HT-29 (cell line): ENCODE measurements at regions not wholly inside any gene's neighbourhood (a gene's known extent, or its start where the extent isn't known, plus 50 kb on each side); places are given as distances from the start of the nearest gene placed in this dataset.
"Not testable (repeated sequence)": the region's sequence is repeated elsewhere in the genome, so short reads cannot be mapped to it uniquely, and the experiment has no call there.

Experiments used
- DNase-seq: peaks from one replicate; pipeline ENCODE4 v3.0.0-alpha.2; 2015; ENCODE audit warnings: low spot score

DNA sequence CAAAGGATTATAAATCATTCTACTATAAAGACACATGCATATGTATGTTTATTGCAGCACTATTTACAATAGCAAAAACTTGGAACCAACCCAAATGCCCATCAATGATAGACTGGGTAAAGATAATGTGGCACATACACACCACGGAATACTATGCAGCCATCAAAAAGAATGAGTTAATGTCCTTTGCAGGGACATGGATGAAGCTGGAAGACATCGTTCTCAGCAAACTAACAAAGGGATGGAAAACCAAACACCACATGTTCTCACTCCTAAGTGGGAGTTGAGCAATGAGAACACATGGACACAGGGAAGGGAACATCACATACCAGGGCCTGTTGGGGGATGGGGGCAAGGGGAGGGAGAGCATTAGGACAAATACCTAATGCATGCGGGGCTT is 133.2 kb downstream of the ATXN3L start:
- DNase-seq = not testable (repeated sequence)

DNA sequence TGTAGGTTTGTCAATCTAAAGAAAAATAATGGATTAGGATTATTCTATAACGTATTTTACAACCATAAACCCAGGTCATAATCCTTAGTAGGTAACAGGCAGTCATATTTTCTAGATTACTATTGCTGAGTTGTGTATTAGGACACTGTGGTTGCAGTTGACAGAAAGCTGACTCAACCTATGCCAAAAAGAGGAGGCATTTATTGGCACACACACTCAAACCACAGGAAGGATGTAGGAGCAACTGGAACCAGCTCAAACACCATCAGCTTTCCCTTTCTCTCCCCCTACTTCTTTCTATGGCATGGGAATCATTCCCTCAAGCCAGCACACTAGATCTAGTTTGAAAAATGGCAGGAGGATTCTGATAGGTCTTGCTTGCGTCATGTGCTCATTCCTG is 136.4 kb upstream of the FAM9C start:
- DNase-seq = no peak

DNA sequence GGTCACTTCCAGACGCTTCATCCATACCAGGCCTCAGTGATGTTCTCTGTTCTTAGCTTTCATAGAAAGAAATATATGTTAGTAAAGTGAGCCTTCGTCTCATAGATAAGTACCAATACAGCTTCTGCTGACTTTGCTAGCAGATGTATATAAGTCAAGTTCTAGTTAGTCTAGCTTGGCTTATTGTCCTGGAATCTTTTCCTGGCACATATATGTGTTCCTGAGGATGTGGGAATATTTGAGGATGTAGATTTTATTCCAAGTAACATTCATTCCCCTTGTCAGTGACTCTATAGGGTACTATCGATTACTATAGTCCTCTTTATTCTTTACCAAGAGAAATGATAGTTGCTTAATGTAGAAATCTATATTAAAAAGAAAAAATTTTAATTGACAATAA is 135.2 kb upstream of the FAM9C start:
- DNase-seq = no peak

DNA sequence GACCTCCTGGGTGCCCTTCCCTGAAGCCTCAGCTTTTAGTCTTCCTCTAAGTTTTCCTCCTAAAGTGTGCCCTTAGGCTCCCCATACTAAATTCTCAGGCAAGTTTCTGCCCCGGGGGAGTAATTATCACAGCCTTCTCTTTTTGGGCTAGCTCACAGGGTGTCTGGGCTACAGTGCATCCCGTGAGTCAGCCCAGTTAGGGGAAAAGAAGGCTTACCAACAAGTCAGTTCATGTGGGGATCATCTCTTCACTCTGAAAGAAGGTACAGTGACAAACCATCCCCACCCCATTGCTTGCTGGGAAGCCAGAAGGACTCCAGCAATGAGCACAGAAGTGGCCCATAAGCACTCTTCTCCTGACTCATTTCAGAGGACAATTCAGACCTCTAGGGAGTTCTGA is 134.7 kb upstream of the FAM9C start:
- DNase-seq = no peak

DNA sequence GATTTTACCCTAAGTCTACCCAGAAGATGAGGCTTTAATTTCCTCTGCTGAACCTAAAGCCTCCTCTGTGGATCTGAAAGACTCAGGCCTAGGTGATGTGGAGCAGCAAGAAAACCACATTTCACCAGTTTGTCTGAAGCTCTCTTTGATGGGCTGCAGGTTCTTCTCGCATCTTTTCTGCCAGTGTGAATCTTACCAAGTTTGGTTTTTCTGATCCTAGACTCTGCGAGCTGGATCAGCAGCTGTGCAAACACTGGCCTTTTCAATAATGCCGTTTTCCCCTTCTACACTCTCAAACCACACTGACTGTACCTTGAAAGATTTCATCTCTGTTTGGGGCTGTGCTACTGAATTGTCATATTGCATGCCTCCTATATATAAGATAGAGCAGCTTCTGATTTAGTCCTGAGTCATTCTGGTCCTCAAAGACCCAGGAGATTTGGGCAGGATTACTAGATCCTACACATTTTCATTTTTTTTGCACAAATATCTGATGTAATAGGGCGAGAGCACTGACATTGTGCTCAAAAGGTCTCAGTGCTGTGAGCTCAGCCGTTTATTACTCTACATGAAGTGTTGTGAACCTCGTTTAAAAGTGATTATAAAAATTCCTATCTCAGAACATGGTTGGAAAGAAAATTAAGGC is 133.6 kb upstream of the FAM9C start:
- DNase-seq = no peak

DNA sequence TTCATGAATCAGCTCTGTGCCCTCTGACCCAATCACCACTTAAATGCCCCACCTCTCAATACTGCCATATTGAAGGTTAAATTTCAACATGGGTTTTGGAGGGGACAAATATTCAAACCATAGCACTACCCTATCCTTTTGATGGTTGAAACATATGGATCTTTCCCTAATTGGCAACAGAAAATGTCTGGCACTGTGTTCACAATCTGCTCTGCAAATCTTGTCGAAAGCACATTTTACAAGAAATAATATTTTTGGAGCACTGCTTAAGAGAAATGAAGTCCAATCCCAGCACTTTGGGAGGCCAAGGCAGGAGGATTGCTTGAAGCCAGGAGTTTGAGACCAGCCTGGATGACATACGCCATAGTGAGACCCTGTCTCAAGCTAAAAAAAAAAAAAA is 130.6 kb upstream of the FAM9C start:
- DNase-seq = no peak

DNA sequence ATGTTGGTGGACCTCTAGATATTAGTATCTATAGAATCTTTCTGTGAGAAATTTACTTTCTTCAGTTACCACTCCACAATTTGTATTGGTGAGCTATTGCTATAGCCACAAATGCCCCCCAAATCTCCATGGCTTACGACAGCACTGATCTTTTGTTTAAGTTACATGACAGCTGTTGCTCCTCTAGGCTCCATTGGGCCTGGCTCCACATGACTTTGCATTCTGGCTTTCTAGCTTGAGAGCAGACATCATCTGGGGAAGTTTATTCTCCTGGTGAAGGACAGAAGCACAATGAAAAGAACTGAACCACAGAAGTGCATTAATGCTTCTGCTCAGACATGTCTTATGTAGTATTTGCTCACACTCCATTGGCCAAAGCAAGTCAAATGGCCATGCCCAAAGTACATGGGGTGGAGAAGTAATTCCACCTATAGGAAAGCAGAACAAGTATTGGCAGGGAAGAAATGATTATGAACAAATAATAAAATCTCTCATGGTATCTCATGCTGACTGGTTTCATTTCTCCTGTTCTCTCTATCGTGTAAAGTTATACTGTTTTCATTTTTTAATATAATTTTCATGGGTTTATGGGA is 126.6 kb upstream of the FAM9C start:
- DNase-seq = no peak

DNA sequence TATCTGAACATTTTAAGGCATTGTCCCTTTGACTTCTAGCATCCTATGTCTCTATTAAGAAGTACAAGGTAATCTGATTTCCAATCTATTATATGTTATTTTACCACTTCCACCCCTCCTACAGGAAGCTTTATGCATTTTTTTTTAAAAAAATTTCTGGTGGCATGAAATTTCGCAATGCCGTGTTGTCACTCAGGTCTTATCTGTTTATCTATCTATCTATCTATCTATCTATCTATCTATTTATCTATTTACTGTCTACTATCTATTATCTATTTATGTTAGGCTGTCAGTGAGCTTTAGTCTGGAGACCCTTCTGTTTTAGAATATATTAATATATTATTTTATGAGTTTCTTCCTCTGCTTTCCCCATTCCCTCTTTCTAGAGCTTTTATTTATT is 125.3 kb upstream of the FAM9C start:
- no peak for DNase-seq

DNA sequence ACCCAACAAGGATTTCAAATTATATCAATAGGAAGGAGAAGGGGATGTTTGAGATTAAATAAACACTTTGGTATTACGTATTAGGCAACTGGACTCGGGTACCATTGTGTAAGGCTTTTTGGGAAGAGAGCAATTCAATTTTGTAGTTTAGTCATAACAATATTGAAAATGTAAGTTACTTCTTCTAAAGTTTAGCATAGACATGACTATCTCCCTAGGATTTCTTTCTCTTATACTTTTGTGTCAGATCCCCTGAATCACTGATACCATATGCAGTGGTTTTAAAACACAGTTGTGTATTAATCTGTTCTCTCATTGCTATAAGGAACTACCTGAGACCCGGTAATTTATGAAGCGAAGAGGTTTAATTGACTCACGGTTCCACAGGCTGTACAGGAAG is 123.8 kb upstream of the FAM9C start:
- no peak for DNase-seq

DNA sequence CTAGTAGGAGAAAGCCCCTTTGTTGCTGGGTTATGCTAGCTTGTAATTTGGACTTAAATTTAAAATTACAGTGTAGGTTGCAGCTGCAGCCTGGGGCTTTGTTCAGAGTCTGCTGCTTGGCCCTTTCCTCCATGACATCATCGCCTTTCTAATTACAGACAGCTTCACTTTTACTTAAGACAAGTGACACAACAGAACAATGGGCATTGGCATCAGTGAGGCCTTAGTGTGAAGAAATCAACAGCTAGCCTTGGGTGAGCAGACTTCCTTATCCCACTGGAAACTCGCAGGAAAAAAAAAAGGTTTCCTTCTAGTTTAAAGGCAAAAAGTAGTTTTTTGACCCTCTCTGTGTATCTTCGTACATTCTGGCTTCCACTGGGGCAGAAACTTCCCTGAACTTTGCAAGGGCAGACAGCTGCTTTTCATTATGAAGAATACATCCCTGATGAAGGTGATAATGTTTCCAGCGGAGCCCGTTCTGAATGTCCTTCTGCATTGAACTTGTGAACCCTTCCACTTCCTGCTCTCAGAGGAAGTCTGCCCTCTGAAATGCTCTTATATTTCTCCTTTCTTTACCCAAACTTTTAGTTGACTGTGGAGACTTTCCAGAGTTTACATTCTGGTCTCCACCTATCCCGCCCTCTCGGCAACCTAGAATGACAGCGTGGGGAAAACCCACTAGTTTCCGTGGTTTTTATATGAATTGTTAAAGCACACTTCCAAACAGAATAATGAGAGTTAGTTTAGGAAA is 123.2 kb upstream of the FAM9C start:
- DNase-seq = no peak

DNA sequence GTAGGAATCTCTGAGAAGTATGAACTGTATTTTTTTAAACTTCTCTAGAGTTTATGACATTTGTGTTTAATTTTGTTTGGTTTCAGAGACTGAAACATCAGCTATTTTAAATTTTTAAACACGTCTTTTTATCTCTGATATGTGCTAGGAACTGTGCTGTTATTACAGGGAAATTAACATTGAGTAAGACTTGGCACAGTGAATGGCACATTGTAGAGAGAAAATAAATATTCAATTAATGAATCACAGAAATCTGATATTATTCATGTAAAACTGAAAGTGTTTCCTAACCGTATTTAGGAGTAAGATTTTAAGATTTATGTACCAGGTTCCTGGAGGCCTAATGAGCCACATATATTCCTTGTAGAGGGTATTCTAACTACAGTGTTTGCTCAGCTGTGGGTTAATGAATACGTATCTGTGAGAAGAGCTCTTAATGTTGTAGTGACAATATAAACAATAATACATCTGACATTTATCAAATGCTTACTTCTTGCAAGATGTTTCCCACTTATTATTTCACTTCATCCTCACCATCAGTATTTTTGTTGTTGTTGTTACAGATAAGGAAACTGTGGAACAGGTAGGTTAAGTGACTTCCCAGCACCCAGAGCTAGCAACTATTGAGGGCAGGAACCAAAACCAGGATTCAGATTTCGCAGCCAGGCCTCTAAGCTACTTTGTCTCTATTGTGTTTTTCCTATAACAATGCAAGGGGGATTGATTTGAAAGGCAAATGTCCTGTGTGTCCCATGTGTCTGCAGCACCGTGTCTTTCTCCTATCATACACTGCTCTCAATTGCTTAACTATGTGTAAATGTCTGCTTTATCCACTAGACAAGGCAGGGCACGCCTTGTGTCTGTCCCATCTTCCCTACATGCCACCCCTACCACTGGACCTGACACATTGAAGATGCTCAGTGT is 121.1 kb upstream of the FAM9C start:
- DNase-seq = no peak

DNA sequence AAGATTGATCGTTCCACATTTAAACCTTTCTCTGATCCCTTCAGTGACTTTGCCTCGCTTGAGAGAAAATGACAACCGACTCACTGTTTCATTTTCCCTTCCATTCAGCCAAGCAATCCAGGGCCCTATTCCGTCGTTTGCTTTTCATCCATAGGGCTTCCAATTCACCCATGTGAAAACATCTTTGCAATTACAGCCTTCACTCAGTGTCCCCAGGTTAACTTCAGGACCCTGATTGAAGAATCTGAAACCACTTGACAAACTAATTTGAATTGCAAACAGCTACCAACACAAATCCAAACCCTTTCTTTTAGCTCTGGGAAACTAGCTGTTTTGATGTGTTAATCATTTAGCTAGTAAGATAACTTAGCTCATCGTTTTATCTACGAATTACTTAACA is 120.2 kb upstream of the FAM9C start:
- DNase-seq = no peak

DNA sequence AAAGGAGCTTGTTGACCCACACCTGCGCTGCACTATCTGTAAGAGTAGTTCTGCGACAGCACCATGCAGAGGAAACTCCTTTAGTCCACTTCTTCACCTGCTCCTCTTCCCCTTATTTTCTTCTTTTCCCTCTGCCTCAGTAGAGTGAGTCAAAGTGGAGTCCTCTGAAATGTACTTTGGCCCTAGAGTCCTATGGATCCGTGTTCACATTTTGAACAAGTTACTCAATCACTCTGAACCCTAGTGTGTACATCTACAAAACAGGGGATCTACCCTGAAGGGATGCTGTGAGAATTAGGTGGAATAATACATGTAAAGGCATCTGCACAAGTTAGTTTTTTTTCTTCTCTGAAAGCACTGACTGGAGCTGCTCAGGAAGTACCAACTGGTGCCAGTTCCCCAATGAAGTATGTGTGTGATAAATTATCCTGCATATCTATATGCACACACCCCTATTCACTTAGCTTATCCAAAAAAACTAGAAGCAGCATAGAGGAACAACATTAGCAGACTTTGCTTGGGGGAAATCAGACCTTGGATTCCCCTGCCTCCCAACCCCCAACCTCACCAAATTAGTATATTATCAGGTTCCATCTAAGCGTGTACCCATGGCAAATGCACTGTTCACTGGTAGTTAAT is 118.5 kb upstream of the FAM9C start:
- DNase-seq = no peak

DNA sequence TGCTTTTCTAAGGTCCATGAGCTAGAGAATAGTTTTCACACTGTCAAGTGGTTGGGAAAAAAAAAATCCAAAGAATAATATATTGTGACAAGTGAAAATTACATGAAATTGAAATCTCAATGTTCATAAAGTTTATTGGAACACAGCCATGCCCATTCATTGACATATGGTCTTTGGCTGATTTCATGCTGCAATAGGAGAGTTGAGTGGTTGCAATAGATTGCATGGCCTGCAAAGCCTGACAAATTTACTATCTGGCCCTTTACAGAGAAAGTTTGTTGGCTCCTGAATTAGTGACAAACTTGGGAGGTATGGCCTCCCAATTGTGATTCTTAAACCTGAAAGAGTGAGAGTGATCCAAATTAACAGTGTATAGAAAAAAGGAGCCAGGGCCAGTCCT is 115.5 kb upstream of the FAM9C start:
- no peak for DNase-seq

DNA sequence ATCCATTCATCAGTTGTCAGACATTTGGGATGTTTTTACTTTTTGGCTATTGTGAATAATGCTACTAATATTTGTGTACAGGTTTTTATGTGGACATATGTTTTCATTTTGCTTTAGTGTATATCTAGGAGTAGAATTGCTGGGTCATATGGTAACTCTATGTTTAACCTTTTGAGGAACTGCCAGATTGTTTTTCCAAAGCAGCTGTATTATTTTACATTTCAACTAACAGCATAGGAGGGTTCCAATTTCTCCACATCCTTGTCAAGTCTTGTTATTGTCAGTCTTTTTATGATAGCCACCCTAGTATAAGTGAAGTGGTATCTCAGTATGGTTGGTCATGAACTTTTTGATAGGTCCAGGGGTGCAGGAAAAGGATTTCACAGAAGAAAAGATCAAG is 114.5 kb upstream of the FAM9C start:
- no peak for DNase-seq

DNA sequence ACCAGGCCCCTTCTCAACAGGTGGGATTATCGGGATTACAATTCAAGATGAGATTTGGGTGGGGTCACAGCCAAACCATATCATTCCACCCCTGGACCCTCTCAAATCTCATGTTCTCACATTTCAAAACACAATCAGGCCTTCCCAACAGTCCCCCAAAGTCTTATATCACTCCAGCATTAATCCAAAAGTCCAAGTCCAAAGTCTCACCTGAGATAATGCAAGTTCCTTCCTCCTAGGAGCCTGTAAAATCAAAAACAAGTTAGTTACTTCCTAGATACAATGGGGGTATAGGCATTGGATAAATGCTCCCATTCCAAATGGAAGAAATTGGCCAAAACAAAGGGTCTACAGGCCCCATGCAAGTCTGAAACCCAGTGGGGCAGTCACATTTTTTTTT is 111.1 kb upstream of the FAM9C start:
- not testable (repeated sequence) for DNase-seq

DNA sequence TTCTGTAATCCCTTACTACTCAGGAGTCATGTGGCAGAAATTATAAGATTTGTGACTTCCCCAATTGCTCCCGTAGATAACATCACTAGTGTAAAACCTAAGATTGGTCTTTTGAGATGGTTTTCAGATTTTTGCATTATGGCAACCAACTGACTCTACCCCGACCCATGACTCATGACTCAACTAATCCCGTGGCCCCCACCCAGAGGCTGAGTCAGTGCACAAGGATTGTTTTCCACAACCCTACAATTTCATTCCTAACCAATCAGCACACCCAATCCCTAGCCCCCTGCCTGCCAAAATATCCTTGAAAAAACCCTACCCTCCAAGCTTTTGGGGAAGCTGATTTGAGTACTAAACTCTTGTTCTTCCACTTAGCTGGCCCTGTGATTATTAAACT is 109.4 kb upstream of the FAM9C start:
- DNase-seq = no peak

DNA sequence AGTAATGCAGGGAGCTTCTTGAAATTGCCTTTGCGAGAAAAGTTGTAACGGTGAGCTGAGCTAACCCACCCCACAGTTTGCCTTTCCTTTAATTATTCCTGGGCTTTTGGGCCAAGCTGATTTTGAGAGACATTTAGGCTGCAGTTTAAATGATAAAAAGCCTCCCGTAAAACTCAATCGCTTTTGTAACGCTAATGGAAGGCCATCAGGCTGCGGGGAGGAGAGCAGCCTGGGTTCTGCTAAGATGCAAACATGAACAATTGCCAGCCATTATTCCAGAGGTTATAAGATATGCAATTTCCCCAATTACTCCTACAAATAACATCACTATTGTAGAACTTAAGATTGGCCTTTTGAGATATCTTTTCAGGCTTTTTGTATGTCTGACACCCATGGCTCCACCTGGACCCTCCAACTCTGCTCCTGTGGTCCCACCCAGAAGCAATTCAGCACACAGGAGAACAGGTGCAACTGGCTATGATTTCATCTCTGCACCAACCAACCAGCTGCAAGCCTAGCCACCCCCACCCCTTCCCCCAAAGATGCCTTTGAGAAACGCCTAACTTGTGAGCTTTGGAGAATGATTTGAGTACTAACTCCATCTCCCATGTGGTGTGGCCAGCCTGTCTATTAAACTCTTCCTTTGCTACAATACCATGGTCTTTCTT is 108.2 kb upstream of the FAM9C start:
- DNase-seq = no peak

DNA sequence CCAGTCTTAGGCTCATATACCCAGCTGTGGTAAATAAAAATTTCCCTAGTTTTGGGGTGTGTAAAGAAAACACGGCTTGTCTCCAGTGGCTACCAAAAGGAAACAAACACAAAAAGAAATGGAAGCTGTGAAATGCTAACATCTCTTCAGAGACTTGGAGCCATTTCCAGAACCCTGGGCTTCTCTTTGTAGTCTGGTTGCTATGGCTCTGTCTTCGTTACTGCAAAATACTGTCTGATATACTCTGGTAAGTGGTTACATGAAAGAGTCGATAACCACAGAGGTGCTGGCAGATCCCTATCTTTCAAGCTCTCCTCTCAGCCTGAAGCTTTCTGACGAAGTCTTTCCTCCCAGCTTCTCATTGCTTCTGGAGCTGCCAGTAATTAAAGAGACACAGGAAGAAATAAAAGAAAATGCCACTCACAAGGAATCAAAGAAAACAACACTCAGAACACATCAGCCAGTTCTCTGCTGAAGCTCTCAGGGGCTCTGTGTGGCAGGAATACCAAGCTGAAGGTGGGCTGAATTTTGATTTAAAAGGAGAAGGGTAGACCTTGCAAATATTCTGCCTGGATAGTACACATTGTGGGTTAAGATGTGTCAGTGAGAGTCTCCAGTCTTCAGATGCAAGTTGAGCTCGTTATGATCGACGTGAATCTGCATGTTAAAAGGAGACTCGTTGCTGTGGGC is 107.6 kb upstream of the FAM9C start:
- DNase-seq = peak; percentile 26

DNA sequence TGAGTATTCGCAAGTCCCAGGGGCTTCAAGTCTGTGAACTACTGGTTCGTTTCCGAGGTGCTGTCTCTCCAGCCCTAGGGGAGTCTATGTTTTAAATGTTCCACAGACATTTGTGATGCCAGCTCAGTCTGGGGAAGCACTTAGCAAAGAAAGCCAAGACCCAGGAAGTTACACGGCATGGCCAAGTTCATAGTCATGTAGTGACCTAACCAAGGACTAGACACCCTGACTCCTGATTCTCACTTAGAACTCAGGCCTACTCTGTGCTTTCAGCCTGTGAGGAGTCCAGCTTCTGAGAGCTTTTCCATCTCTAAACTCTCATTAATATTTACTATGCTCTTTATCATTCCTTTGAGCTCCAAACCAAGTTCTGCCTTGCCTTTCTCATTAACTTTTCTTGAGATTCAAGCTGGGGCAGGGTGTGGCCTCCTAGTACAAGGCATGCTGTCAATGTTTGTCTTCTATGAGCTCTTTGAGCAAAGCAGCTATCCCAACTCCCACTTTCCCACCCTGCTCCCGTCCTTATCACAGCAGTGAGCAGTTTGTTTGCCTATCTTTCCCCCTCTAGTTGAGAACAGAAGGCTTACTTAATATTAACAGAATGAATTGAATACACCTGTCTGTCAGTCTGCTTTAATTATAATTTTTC is 105.4 kb upstream of the FAM9C start:
- DNase-seq = no peak
